ENCODE measurements at regions not wholly inside any gene's neighbourhood (a gene's known extent, or its start where the extent isn't known, plus 50 kb on each side); places are given as distances from the start of the nearest gene placed in this dataset.

- Histone ChIP-seq H3K4me3 (no peak overlapping the region), H3K4me1 (ENCODE audit: low read depth) (no peaks in the 10 kb centered on the region), H3K9me3 (no peaks in the 10 kb centered on the region), H3K36me3 (ENCODE audit: low read depth) (no peaks in the 10 kb centered on the region)
- intact Hi-C loops (cut with DNase I, micrococcal nuclease) = no loop called here
- ATAC-seq = no peak
- DNase-seq = no peak
- TF ChIP-seq CTCF (IDR thresholded peaks at IDR 0.05) = no peak
These were observed 713.4 kb downstream of the SLITRK5 start for GRCh38 chr13:88384542-88384941.

- intact Hi-C loops (cut with DNase I, micrococcal nuclease) = no loop called here
- H3K4me3 ChIP-seq = no peak overlapping the region
These were observed 724.6 kb downstream of the SLITRK5 start for GRCh38 chr13:88395804-88396203.

GRCh38 chr13:88411696-88412095 is 740.5 kb downstream of the SLITRK5 start:
- Histone ChIP-seq H3K4me1 (ENCODE audit: low read depth) (no peaks in the 10 kb centered on the region), H3K36me3 (ENCODE audit: low read depth) (no peaks in the 10 kb centered on the region), H3K9me3 (no peaks in the 10 kb centered on the region), H3K4me3 (no peak overlapping the region)
- DNase-seq = no peak
- intact Hi-C loops (cut with DNase I, micrococcal nuclease) = no loop called here
- TF ChIP-seq CTCF (IDR thresholded peaks at IDR 0.05) = no peak
- no peak for ATAC-seq

More at GRCh38 chr13:88395804-88396203, 724.6 kb downstream of the SLITRK5 start:
- Histone ChIP-seq H3K9me3 (no peaks in the 10 kb centered on the region), H3K36me3 (ENCODE audit: low read depth) (no peaks in the 10 kb centered on the region), H3K4me1 (ENCODE audit: low read depth) (no peaks in the 10 kb centered on the region)
- ATAC-seq = no peak
- TF ChIP-seq CTCF (IDR thresholded peaks at IDR 0.05) = no peak
- DNase-seq = no peak

- Histone ChIP-seq H3K4me1 (ENCODE audit: low read depth) (no peaks in the 10 kb centered on the region), H3K9me3 (no peaks in the 10 kb centered on the region), H3K4me3 (no peak overlapping the region), H3K36me3 (ENCODE audit: low read depth) (no peaks in the 10 kb centered on the region)
- DNase-seq (no peak), ATAC-seq (no peak)
- intact Hi-C loops (cut with DNase I, micrococcal nuclease) = no loop called here
- TF ChIP-seq CTCF (IDR thresholded peaks at IDR 0.05) = no peak
These were observed 746.6 kb downstream of the SLITRK5 start for GRCh38 chr13:88417801-88418200.

- Histone ChIP-seq H3K9me3 (no peaks in the 10 kb centered on the region), H3K36me3 (ENCODE audit: low read depth) (no peaks in the 10 kb centered on the region), H3K4me1 (ENCODE audit: low read depth) (no peaks in the 10 kb centered on the region), H3K4me3 (no peak overlapping the region)
- DNase-seq (no peak), ATAC-seq (no peak)
- TF ChIP-seq CTCF (IDR thresholded peaks at IDR 0.05) = no peak
- intact Hi-C loops (cut with DNase I, micrococcal nuclease) = no loop called here
These were observed 753.3 kb downstream of the SLITRK5 start for GRCh38 chr13:88424463-88424862.

GRCh38 chr13:88426661-88427060 is 755.5 kb downstream of the SLITRK5 start:
- ATAC-seq = no peak
- DNase-seq = no peak

More at GRCh38 chr13:88426661-88427060, 755.5 kb downstream of the SLITRK5 start:
- intact Hi-C loops (cut with DNase I, micrococcal nuclease) = no loop called here
- H3K4me3 ChIP-seq = no peak overlapping the region
- no peak for TF ChIP-seq CTCF (IDR thresholded peaks at IDR 0.05)
- no peaks in the 10 kb centered on the region for H3K4me1 ChIP-seq (ENCODE audit: low read depth)
- H3K9me3 ChIP-seq = no peaks in the 10 kb centered on the region
- no peaks in the 10 kb centered on the region for H3K36me3 ChIP-seq (ENCODE audit: low read depth)
